Sigmoid colon (tissue), 4 donors: ENCODE measurements at regions not wholly inside any gene's neighbourhood (a gene's known extent, or its start where the extent isn't known, plus 50 kb on each side); places are given as distances from the start of the nearest gene placed in this dataset.

ENCODE experiments used
- CTCF ChIP-seq, 4 experiments: fragments of 450-650 bp in 3 of 4; fragments of 200-600 bp in 1 of 4; IDR thresholded peaks; one replicate each; pipeline ENCODE4 v1.5.1; 2016 to 2019; ENCODE audit warnings: antibody characterized with exemption in 4 of 4, mild to moderate bottlenecking in 3 of 4, moderate library complexity in 2 of 4
- EP300 ChIP-seq, 4 donors: sonication (generic); formaldehyde crosslinking; IDR thresholded peaks; one replicate each; pipeline ENCODE4 v1.6.1; 2017; ENCODE audit warnings: antibody characterized with exemption in 4 of 4
- POLR2A ChIP-seq, 2 donors: fragments of 450-650 bp; IDR thresholded peaks; one replicate each; pipeline ENCODE4 v1.6.1; 2016; ENCODE audit warnings: antibody characterized with exemption in 2 of 2, mild to moderate bottlenecking in 2 of 2, moderate library complexity in 2 of 2
- POLR2AphosphoS5 ChIP-seq, 4 donors: sonication (generic); formaldehyde crosslinking; IDR thresholded peaks; one replicate each; pipeline ENCODE4 v1.6.1; 2017; ENCODE audit warnings: antibody characterized with exemption in 4 of 4

- TF ChIP-seq EP300 (IDR thresholded peaks at IDR 0.05), result no peak
- TF ChIP-seq CTCF (IDR thresholded peaks at IDR 0.05), result no peak
- TF ChIP-seq POLR2AphosphoS5 (IDR thresholded peaks at IDR 0.05), result no peak
- no peak for TF ChIP-seq POLR2A (IDR thresholded peaks at IDR 0.05)
These were observed 84.5 kb downstream of the FAM241B start for GRCh38 chr10:69714572-69714971.
